GM12878 (cell line): ENCODE measurements at regions not wholly inside any gene's neighbourhood (a gene's known extent, or its start where the extent isn't known, plus 50 kb on each side); places are given as distances from the start of the nearest gene placed in this dataset.

Source experiments
- EP300 ChIP-seq, 2 experiments: fragments of 150-350 bp in 1 of 2; IDR thresholded peaks; 2 replicates each; pipeline ENCODE4 v1.6.1; 2011 to 2012; ENCODE audit warnings: low read depth in 2 of 2, low read length in 2 of 2, borderline replicate concordance in 1 of 2, improper control_type of control experiment in 1 of 2, inconsistent platforms in 1 of 2; ENCODE audit not compliant: control insufficient read depth in 1 of 2
- EZH2 ChIP-seq: IDR thresholded peaks from 2 replicates; pipeline ENCODE4 v1.6.1; 2012; ENCODE audit warnings: low read depth, mild to moderate bottlenecking, control low read depth, inconsistent platforms, low read length, borderline replicate concordance; ENCODE audit not compliant: control insufficient read depth
- MEF2A ChIP-seq: IDR thresholded peaks from 2 replicates; pipeline ENCODE4 v1.6.1; 2011; ENCODE audit warnings: low read depth, mild to moderate bottlenecking, low read length, moderate library complexity; ENCODE audit not compliant: insufficient read depth
- POLR2A ChIP-seq: IDR thresholded peaks from 2 replicates; pipeline ENCODE4 v1.6.1; 2011; ENCODE audit warnings: low read depth, mild to moderate bottlenecking, low read length
- POLR2AphosphoS5 ChIP-seq: IDR thresholded peaks from 2 replicates; pipeline ENCODE4 v1.6.1; 2011; ENCODE audit warnings: mild to moderate bottlenecking, low read length, inconsistent platforms
- SMARCA5 ChIP-seq: fragments of 450-650 bp; IDR thresholded peaks from 2 replicates; pipeline ENCODE4 v1.6.1; 2017; ENCODE audit warnings: mild to moderate bottlenecking
- SUZ12 ChIP-seq: fragments of 200-600 bp; sonication (generic); IDR thresholded peaks from one replicate; pipeline ENCODE4 v1.6.1; 2018; ENCODE audit warnings: antibody characterized with exemption, mild to moderate bottlenecking; ENCODE audit not compliant: unreplicated experiment
- YY1 ChIP-seq: IDR thresholded peaks from 2 replicates; pipeline ENCODE4 v1.6.1; 2011; ENCODE audit warnings: low read depth, mild to moderate bottlenecking, low read length
- TF ChIP-seq, protein P1 (sequence below): fragments of 450-650 bp; formaldehyde crosslinking; IDR thresholded peaks from 2 replicates; pipeline ENCODE4 v1.4.0; 2020; ENCODE audit warnings: mild to moderate bottlenecking, moderate library complexity
- TF ChIP-seq, protein P2 (sequence below), 3 experiments: IDR thresholded peaks in 2 of 3; conservative IDR thresholded peaks in 1 of 3; 2 replicates each; pipeline ENCODE4 v1.5.1; 2011; ENCODE audit warnings: low read depth in 3 of 3, low read length in 3 of 3, mild to moderate bottlenecking in 3 of 3, control low read depth in 2 of 3, moderate library complexity in 2 of 3, inconsistent platforms in 1 of 3, mixed read lengths in 1 of 3; ENCODE audit not compliant: control insufficient read depth in 2 of 3, insufficient read depth in 1 of 3; ENCODE audit errors: extremely low read depth in 1 of 3
- TF ChIP-seq, protein P3 (sequence below): IDR thresholded peaks from 2 replicates; pipeline ENCODE4 v1.6.1; 2011; ENCODE audit warnings: low read depth, mild to moderate bottlenecking, low read length, moderate library complexity, borderline replicate concordance; ENCODE audit errors: extremely low read depth

DNA sequence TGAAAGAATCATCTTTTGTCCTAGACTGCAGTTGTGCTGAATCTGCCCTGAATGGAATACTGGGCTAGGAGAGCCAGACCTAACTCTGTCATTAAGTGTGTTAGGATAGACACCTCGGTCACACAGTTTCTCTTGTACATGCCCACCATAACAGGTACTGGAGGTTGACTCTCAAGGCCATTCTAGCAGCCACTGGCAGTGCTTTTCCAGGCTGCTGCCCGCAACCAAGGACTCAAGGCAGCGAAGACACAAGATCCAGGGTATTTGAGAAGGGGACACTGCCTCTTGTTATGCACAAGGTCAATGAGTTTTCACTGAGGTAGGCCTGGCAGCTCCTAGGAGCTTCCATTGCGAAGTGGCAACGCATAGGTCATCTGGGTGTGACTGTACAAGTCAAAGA lies 70.6 kb upstream of the ZNF746 start:
- TF ChIP-seq EP300 (IDR thresholded peaks at IDR 0.05; ENCODE audit: borderline replicate concordance in 1 of 2, control insufficient read depth in 1 of 2, low read depth in 2 of 2, low read length in 2 of 2), result no peak
- TF ChIP-seq, protein P1, sequence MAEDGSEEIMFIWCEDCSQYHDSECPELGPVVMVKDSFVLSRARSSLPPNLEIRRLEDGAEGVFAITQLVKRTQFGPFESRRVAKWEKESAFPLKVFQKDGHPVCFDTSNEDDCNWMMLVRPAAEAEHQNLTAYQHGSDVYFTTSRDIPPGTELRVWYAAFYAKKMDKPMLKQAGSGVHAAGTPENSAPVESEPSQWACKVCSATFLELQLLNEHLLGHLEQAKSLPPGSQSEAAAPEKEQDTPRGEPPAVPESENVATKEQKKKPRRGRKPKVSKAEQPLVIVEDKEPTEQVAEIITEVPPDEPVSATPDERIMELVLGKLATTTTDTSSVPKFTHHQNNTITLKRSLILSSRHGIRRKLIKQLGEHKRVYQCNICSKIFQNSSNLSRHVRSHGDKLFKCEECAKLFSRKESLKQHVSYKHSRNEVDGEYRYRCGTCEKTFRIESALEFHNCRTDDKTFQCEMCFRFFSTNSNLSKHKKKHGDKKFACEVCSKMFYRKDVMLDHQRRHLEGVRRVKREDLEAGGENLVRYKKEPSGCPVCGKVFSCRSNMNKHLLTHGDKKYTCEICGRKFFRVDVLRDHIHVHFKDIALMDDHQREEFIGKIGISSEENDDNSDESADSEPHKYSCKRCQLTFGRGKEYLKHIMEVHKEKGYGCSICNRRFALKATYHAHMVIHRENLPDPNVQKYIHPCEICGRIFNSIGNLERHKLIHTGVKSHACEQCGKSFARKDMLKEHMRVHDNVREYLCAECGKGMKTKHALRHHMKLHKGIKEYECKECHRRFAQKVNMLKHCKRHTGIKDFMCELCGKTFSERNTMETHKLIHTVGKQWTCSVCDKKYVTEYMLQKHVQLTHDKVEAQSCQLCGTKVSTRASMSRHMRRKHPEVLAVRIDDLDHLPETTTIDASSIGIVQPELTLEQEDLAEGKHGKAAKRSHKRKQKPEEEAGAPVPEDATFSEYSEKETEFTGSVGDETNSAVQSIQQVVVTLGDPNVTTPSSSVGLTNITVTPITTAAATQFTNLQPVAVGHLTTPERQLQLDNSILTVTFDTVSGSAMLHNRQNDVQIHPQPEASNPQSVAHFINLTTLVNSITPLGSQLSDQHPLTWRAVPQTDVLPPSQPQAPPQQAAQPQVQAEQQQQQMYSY, result no peak
- TF ChIP-seq, protein P2, sequence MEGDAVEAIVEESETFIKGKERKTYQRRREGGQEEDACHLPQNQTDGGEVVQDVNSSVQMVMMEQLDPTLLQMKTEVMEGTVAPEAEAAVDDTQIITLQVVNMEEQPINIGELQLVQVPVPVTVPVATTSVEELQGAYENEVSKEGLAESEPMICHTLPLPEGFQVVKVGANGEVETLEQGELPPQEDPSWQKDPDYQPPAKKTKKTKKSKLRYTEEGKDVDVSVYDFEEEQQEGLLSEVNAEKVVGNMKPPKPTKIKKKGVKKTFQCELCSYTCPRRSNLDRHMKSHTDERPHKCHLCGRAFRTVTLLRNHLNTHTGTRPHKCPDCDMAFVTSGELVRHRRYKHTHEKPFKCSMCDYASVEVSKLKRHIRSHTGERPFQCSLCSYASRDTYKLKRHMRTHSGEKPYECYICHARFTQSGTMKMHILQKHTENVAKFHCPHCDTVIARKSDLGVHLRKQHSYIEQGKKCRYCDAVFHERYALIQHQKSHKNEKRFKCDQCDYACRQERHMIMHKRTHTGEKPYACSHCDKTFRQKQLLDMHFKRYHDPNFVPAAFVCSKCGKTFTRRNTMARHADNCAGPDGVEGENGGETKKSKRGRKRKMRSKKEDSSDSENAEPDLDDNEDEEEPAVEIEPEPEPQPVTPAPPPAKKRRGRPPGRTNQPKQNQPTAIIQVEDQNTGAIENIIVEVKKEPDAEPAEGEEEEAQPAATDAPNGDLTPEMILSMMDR (IDR thresholded peaks at IDR 0.05 in 2 of 3, conservative IDR thresholded peaks at IDR 0.05 in 1 of 3; ENCODE audit: control insufficient read depth in 2 of 3, extremely low read depth in 1 of 3, insufficient read depth in 1 of 3, low read depth in 3 of 3, low read length in 3 of 3), result no peak
- TF ChIP-seq SUZ12, result no peak
- TF ChIP-seq, protein P3, sequence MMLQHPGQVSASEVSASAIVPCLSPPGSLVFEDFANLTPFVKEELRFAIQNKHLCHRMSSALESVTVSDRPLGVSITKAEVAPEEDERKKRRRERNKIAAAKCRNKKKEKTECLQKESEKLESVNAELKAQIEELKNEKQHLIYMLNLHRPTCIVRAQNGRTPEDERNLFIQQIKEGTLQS, result no peak
- TF ChIP-seq SMARCA5, result no peak
- TF ChIP-seq MEF2A, result no peak
- no peak for TF ChIP-seq EZH2
- no peak for TF ChIP-seq YY1
- TF ChIP-seq POLR2AphosphoS5, result no peak
- TF ChIP-seq POLR2A, result no peak
